ENCODE measurements at regions not wholly inside any gene's neighbourhood (a gene's known extent, or its start where the extent isn't known, plus 50 kb on each side); places are given as distances from the start of the nearest gene placed in this dataset.

- H3K36me3 ChIP-seq (ENCODE audit: control insufficient read depth in 2 of 2, insufficient read depth in 2 of 2, low read length in 1 of 2) = no peaks in the 10 kb centered on the region
- intact Hi-C loops (cut with micrococcal nuclease; ENCODE audit: unreplicated experiment) = no loop called here
Measured at GRCh38 chr4:60241866-60242265, 958.3 kb upstream of the ADGRL3 start.

More at GRCh38 chr4:60241866-60242265, 958.3 kb upstream of the ADGRL3 start:
- ChIA-PET SMC1A (ENCODE audit: uncharacterized antibody, unreplicated experiment) (no interaction called here), CTCF (no interaction called here), RAD21 (ENCODE audit: unreplicated experiment) (no interaction called here), POLR2A (no interaction called here)
- Histone ChIP-seq H3K9me3 (replicated peaks; ENCODE audit: control insufficient read depth, insufficient read depth, low read length) (no peaks in the 10 kb centered on the region), H3K4me3 (no peak overlapping the region), H3K9ac (ENCODE audit: control insufficient read depth, insufficient read depth, low read length) (no peak overlapping the region), H3K27ac (ENCODE audit: control insufficient read depth, insufficient read depth) (no peak overlapping the region), H3K27me3 (replicated peaks in 1 of 2; ENCODE audit: control insufficient read depth in 2 of 2, insufficient read depth in 2 of 2, low read length in 1 of 2) (no peaks in the 10 kb centered on the region), H3K79me2 (ENCODE audit: control insufficient read depth, insufficient read depth, low read length) (no peaks in the 10 kb centered on the region), H2AFZ (ENCODE audit: control insufficient read depth, low read depth, low read length) (no peak overlapping the region), H3K4me1 (ENCODE audit: control insufficient read depth, insufficient read depth, low read length) (no peaks in the 10 kb centered on the region), H3K4me2 (ENCODE audit: control insufficient read depth, insufficient read depth) (no peak overlapping the region), H4K20me1 (ENCODE audit: control insufficient read depth, insufficient read depth) (no peaks in the 10 kb centered on the region)
- DNase-seq (ENCODE audit: low read depth, low spot score) = no peak
- ATAC-seq = no peak
- FAIRE-seq = no peak
- in situ Hi-C loops (cut with MboI) = no loop called here
- WGBS (ENCODE audit: insufficient coverage, insufficient replicate concordance, low lambda C conversion rate, missing lambda C conversion rate) = 57% methylated on average over 4 of the region's 4 CpGs
- no peak for TF ChIP-seq SMAD5 (IDR thresholded peaks at IDR 0.05; ENCODE audit: low read depth)
- TF ChIP-seq IKZF2 (IDR thresholded peaks at IDR 0.05) = no peak
- no peak for TF ChIP-seq DPF2 (IDR thresholded peaks at IDR 0.05)
- TF ChIP-seq LARP7 (IDR thresholded peaks at IDR 0.05) = no peak
- no peak for TF ChIP-seq PAX8 (IDR thresholded peaks at IDR 0.05)
- no peak for TF ChIP-seq ZZZ3 (IDR thresholded peaks at IDR 0.05; ENCODE audit: control insufficient read depth, insufficient read length, low read depth)
- no peak for TF ChIP-seq ZNF592 (IDR thresholded peaks at IDR 0.05)
- no peak for TF ChIP-seq CHD4 (IDR thresholded peaks at IDR 0.05)
- TF ChIP-seq BHLHE40 (IDR thresholded peaks at IDR 0.05; ENCODE audit: borderline replicate concordance in 1 of 2, low read depth in 2 of 2, low read length in 1 of 2) = no peak
- TF ChIP-seq BMI1 (IDR thresholded peaks at IDR 0.05; ENCODE audit: borderline replicate concordance) = no peak
- no peak for TF ChIP-seq MTA3 (IDR thresholded peaks at IDR 0.05; ENCODE audit: borderline replicate concordance, low read length)
- TF ChIP-seq YBX1 (IDR thresholded peaks at IDR 0.05) = no peak
- BruUV-seq (replicated peaks) = no TSS peak

All from GM12878 (cell line).